ENCODE measurements at regions not wholly inside any gene's neighbourhood (a gene's known extent, or its start where the extent isn't known, plus 50 kb on each side); places are given as distances from the start of the nearest gene placed in this dataset.
"Not testable (repeated sequence)": the region's sequence is repeated elsewhere in the genome, so short reads cannot be mapped to it uniquely, and the experiment has no call there.

DNA sequence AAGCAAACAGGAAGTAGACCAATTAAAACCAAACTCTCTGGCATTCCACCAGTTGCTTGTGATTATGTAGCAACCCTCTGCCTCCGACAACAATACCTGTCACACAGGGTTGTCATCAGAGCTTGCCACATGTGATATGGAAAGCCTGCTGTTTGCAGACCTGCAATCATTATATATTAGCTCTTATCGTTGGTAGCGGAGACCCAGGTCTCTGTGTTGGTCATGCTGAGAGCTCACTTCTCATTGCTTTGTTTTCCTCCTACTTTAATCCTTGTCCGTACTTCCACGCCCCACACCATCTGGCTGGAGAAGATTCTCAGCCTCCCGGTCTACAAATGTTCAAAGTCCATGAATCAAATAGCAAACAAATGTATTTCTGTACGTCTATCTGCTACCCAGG is 4225.6 kb upstream of the OR11H1 start:
- TF ChIP-seq POLR2AphosphoS5, POLR2A (IDR thresholded peaks at IDR 0.05): not testable (repeated sequence)
- TF ChIP-seq, protein P1, sequence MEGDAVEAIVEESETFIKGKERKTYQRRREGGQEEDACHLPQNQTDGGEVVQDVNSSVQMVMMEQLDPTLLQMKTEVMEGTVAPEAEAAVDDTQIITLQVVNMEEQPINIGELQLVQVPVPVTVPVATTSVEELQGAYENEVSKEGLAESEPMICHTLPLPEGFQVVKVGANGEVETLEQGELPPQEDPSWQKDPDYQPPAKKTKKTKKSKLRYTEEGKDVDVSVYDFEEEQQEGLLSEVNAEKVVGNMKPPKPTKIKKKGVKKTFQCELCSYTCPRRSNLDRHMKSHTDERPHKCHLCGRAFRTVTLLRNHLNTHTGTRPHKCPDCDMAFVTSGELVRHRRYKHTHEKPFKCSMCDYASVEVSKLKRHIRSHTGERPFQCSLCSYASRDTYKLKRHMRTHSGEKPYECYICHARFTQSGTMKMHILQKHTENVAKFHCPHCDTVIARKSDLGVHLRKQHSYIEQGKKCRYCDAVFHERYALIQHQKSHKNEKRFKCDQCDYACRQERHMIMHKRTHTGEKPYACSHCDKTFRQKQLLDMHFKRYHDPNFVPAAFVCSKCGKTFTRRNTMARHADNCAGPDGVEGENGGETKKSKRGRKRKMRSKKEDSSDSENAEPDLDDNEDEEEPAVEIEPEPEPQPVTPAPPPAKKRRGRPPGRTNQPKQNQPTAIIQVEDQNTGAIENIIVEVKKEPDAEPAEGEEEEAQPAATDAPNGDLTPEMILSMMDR (IDR thresholded peaks at IDR 0.05): not testable (repeated sequence)

Measured in stomach (tissue), 4 donors.